H1 (cell line): ENCODE measurements at regions not wholly inside any gene's neighbourhood (a gene's known extent, or its start where the extent isn't known, plus 50 kb on each side); places are given as distances from the start of the nearest gene placed in this dataset.

ENCODE experiments used
- ATF2 ChIP-seq: IDR thresholded peaks from 2 replicates; pipeline ENCODE4 v1.6.1; 2012; ENCODE audit warnings: low read length, inconsistent platforms
- CEBPB ChIP-seq: IDR thresholded peaks from 2 replicates; pipeline ENCODE4 v1.6.1; 2012; ENCODE audit warnings: low read depth, low read length
- CHD1 ChIP-seq: IDR thresholded peaks from 2 replicates; pipeline ENCODE4 v1.6.1; 2012; ENCODE audit warnings: low read depth, low read length, improper control_type of control experiment
- CTCF ChIP-seq, 3 experiments: IDR thresholded peaks; 1 replicate in 2 of 3; 2 replicates in 1 of 3; pipeline versions ENCODE4 v1.5.1 to v1.6.1; 2011; ENCODE audit warnings: low read length in 3 of 3, mild to moderate bottlenecking in 3 of 3, inconsistent platforms in 2 of 3, low read depth in 1 of 3, moderate library complexity in 1 of 3; ENCODE audit not compliant: insufficient read depth in 1 of 3; ENCODE audit errors: control extremely low read depth in 1 of 3
- E2F6 ChIP-seq: IDR thresholded peaks from 2 replicates; pipeline ENCODE4 v1.6.1; 2012; ENCODE audit warnings: inconsistent platforms
- EZH2 ChIP-seq: fragments of 200-600 bp; sonication (generic); IDR thresholded peaks from 2 replicates; pipeline ENCODE4 v1.7.1; 2012; ENCODE audit warnings: low read depth, mild to moderate bottlenecking, moderate library complexity, low read length, inconsistent platforms; ENCODE audit not compliant: severe bottlenecking
- HDAC6 ChIP-seq: IDR thresholded peaks from one replicate; pipeline ENCODE4 v1.7.1; 2012; ENCODE audit warnings: low read depth, mild to moderate bottlenecking, inconsistent platforms, low read length, moderate library complexity
- JUND ChIP-seq: IDR thresholded peaks from 2 replicates; pipeline ENCODE4 v1.6.1; 2011; ENCODE audit warnings: mild to moderate bottlenecking, improper control_type of control experiment, low read length
- POLR2A ChIP-seq, 2 experiments: IDR thresholded peaks; 1 replicate in 1 of 2; 2 replicates in 1 of 2; pipeline ENCODE4 v1.6.1; 2011; ENCODE audit warnings: low read depth in 2 of 2, low read length in 2 of 2, mild to moderate bottlenecking in 2 of 2; ENCODE audit errors: control extremely low read depth in 1 of 2
- RAD21 ChIP-seq, 2 experiments: IDR thresholded peaks in 1 of 2; conservative IDR thresholded peaks in 1 of 2; 2 replicates each; pipeline ENCODE4 v1.6.1; 2011; ENCODE audit warnings: low read depth in 2 of 2, low read length in 2 of 2, improper control_type of control experiment in 1 of 2, inconsistent platforms in 1 of 2, mild to moderate bottlenecking in 1 of 2, moderate library complexity in 1 of 2
- SP2 ChIP-seq: IDR thresholded peaks from 2 replicates; pipeline ENCODE4 v1.6.1; 2012; ENCODE audit warnings: mild to moderate bottlenecking, low read length, inconsistent platforms
- TAF1 ChIP-seq: IDR thresholded peaks from 2 replicates; pipeline ENCODE4 v1.6.1; 2011; ENCODE audit warnings: mild to moderate bottlenecking, low read depth, low read length
- TEAD4 ChIP-seq: IDR thresholded peaks from 2 replicates; pipeline ENCODE4 v1.6.1; 2012; ENCODE audit warnings: low read depth, low read length, inconsistent platforms, mixed read lengths
- YY1 ChIP-seq: IDR thresholded peaks from 2 replicates; pipeline ENCODE4 v1.6.1; 2011; ENCODE audit warnings: low read depth, mild to moderate bottlenecking, low read length

GRCh38 chr4:58551676-58552075 is 1441.5 kb upstream of the IGFBP7 start:
- TF ChIP-seq EZH2 (no peak), CEBPB (no peak), POLR2A (IDR thresholded peaks at IDR 0.05; ENCODE audit: control extremely low read depth in 1 of 2, low read depth in 2 of 2, low read length in 2 of 2) (no peak), ATF2 (no peak), HDAC6 (no peak), TEAD4 (no peak), SP2 (no peak), RAD21 (IDR thresholded peaks at IDR 0.05 in 1 of 2, conservative IDR thresholded peaks at IDR 0.05 in 1 of 2; ENCODE audit: low read depth in 2 of 2, low read length in 2 of 2) (no peak), CTCF (IDR thresholded peaks at IDR 0.05; ENCODE audit: control extremely low read depth in 1 of 3, insufficient read depth in 1 of 3, low read depth in 1 of 3, low read length in 3 of 3) (no peak), CHD1 (no peak), JUND (no peak), E2F6 (no peak), TAF1 (no peak), YY1 (no peak)
